ENCODE measurements at regions not wholly inside any gene's neighbourhood (a gene's known extent, or its start where the extent isn't known, plus 50 kb on each side); places are given as distances from the start of the nearest gene placed in this dataset.
"Not testable (repeated sequence)": the region's sequence is repeated elsewhere in the genome, so short reads cannot be mapped to it uniquely, and the experiment has no call there.

DNA sequence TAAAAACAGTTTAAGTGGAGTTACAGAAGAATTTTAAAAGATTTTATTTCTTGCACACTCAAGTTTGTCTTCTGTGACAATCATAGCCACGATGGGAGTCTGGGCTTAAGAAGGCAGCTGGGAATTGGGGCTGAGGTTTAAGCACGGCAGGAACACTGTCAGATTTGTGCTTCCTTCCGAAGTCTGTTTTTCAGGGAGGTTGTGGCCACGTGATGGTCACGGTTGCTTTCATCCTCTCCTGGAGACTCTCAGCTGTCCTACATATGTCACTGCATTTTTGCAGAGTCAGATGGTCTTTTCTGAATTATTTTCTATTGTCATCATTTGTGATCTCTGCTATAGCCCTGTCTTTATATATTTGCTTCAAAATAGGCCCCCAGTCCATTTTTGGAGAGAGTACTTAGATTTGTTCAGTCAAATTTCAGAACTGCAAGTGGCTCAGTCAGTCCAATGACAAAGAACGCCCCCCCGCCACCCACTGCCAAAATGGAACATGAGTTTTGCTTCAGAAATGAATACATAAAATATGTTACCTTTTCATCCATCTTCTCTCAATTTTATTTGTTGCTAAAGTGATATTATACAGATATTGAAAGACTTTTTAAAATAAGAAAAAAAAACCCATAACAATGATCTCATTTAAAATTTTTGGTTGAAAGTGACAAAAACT lies 111.8 kb upstream of the ZFP64 start:
- no peak for DNase-seq

DNA sequence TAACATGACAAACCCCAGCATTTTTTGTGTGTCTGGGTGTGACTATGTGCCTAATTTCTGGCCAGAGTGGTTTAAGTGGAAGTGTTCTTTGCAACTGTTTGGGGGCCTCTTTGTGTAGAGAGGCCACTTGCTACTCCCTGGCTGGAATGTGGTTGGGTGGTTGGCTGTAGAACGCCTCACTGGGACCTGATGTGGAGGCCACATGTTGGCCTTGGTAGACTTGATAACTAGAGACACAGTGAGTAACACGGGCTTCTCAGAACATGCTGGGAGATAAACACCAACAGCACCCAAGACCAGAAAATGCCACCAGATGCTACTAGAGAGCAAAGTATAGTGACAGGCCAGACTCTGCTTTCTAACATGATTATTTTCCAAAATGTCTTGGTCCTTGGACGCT lies 111.2 kb upstream of the ZFP64 start:
- no peak for DNase-seq

DNA sequence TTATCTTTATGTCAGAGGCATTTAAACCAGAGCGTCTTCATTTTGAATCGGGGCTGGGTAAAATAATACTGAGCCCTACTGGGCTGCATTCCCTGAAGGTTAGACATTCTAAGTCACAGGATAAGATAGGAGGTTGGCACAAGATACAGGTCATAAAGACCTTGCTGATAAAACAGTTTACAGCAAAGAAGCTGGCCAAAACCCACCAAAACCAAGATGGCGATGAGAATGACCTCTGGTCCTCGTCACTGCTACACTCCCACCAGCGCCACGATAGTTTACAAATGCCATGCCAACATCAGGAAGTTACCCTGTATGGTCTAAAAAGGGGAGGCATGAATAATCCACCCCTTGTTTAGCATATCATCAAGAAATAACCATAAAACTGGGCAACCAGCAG lies 110.5 kb upstream of the ZFP64 start:
- not testable (repeated sequence) for DNase-seq

- DNase-seq = no peak
These were observed 104.0 kb upstream of the ZFP64 start for GRCh38 chr20:52295556-52295955.

GRCh38 chr20:52294106-52294628 lies 102.6 kb upstream of the ZFP64 start:
- DNase-seq = no peak

GRCh38 chr20:52291109-52291508 lies 99.5 kb upstream of the ZFP64 start:
- DNase-seq = no peak

DNA sequence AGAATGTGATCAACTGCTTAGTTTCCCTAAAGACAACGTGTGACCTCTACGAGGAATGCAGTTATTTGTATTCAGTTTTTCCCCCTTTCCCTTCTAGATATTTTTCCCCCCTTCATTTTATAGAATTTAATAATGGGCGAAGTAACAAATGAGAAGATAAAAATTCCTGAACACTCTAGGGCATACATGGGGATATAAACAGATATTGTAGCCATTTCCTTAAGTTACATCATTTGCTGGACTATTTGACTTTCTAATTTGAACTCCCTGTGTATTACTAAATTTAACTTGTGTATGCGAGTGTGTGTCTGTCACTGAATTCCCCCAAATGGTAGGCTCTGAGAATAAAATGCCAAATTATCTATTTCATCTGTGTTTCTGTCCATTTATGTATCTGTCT lies 99.0 kb upstream of the ZFP64 start:
- DNase-seq = no peak

- peak; percentile 32 for DNase-seq
These were observed 98.5 kb upstream of the ZFP64 start for GRCh38 chr20:52289956-52290565.

DNA sequence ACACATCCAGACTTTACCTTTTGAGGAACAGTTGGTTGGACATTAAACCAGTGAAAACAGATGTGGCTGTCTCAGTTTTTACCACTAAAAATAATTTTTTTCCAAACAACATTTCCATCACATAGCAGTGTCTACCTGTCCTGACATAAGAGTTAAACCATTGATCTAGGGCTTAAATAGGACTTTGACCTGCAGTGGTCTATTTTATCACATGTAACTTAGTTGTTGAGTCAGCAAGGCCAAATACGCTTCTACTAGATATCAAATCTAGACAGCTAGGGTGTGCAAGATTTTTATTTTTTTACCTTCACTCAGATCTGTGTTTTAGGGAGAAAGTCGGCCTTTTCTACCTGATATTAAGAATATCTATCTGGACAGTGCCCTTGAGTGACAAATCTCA lies 88.8 kb upstream of the ZFP64 start:
- DNase-seq = no peak

- DNase-seq = peak; percentile 40
These were observed 88.1 kb upstream of the ZFP64 start for GRCh38 chr20:52279706-52280105.

DNA sequence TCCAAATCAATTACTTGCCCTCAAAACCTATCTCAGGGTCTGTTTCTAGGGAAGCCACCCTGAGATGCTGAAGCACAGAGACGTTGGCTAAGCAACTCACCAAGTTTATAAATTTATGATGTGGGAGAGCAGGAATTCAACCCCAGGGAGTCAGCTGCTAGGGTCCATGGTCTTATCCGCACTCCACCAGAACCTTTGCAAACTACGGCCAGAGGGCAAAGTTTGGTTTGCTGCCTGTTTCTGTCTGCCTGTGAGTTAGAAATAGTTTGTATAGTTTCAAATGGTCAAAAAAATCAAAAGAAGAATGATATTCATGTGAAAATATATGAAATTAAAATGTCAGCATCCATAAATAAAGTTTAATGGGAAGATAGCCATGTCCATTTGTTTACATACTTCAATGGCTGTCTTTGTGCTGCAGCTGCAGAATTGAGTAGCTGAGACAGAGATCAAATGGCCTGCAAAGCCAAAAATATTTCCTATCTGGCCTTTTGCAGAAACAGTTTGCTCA lies 83.7 kb upstream of the ZFP64 start:
- peak; percentile 59 for DNase-seq

- DNase-seq = no peak
These were observed 79.1 kb upstream of the ZFP64 start for GRCh38 chr20:52270696-52271095.

GRCh38 chr20:52270001-52270606 lies 78.5 kb upstream of the ZFP64 start:
- DNase-seq = peak; percentile 27

DNA sequence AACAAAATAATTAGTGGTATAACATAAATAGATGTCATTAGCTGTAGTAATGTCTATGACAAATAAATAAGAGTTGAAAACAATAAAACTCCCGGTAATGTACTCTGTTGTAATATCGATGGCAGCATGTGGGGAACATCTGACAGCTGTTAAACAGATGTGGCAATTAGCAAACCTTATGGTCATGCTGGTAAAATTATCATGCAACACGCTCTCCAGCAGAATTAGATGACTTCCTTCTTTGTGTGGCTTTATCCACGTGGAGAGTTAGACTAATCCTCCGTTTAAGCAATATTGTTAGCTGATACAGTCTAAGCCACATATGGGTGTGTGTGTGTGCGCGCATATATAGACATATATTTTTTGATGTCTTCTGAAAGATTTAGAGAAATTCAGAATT lies 77.7 kb upstream of the ZFP64 start:
- DNase-seq = peak; percentile 80

- DNase-seq = no peak
These were observed 76.7 kb upstream of the ZFP64 start for GRCh38 chr20:52268184-52268749.

- DNase-seq = no peak
These were observed 75.8 kb upstream of the ZFP64 start for GRCh38 chr20:52267418-52267817.

- DNase-seq = no peak
These were observed 72.2 kb upstream of the ZFP64 start for GRCh38 chr20:52263757-52264156.

GRCh38 chr20:52261792-52262191 lies 70.2 kb upstream of the ZFP64 start:
- no peak for DNase-seq

DNA sequence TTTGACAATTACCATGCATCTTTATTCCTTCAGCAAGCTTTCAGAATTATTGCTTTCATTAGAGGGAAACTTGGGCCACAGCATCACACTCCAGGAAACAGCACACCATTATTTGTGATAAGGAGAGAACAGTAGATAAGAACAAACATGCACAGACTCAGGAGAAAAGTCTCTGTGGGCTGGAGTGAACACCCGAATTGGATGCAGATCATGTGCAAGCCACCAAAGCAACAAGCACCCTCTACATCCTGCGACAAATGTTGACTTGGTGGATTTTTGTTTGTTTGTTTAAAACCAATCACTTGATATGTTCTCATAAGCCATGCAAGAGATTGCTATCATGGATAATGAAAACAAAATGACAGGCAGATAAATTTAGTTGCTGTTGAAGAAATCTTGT lies 67.7 kb upstream of the ZFP64 start:
- no peak for DNase-seq

DNA sequence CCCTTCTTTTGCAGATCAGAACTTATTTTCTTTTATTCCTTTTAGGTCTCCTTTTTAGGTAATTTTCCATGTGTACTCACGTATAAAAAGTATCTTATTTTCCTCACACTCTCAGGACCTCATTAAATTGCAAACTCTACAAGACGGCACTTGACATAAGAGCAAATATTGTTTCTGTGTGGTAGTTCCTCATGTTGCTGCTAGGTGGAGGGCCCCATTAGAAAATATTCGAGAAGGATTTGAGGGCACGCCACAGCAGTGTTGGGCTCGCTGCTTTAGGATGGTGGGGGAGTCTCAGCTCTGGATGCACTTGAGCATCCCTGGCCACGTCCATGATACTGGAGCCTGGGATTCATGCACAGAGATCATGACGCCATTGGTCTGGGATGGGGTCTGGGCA lies 64.9 kb upstream of the ZFP64 start:
- DNase-seq = no peak

DNA sequence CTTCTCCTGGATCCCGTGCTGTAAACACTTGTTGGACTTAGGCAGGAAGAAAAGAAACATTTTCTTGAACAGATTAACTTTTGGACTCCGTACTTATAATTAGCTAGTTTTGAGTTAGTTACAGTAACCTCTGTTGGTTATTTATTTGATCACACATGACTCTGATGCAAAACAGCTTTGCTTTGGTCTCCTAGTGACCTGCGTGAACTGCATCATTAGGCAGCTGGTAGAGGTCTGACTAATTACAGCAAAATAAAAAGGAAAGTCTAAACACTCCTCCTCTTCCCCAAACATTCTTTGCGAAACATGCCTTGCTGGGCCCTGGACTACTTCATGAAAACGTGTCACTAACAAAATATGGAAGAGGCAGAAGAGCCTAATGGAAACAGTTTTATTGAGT lies 61.1 kb upstream of the ZFP64 start:
- DNase-seq = no peak

- DNase-seq = no peak
These were observed 60.2 kb upstream of the ZFP64 start for GRCh38 chr20:52251827-52252226.

- DNase-seq = no peak
These were observed 59.6 kb upstream of the ZFP64 start for GRCh38 chr20:52251136-52251700.

Data from skin of body (tissue), 1 donor.